GM12891 (cell line): ENCODE measurements at regions not wholly inside any gene's neighbourhood (a gene's known extent, or its start where the extent isn't known, plus 50 kb on each side); places are given as distances from the start of the nearest gene placed in this dataset.

Experiments
- POLR2AphosphoS5 ChIP-seq: IDR thresholded peaks from 2 replicates; pipeline ENCODE4 v1.6.1; 2011; ENCODE audit warnings: low read depth, low read length, control low read depth
- TAF1 ChIP-seq: IDR thresholded peaks from 2 replicates; pipeline ENCODE4 v1.6.1; 2011; ENCODE audit warnings: low read depth, low read length, control low read depth

DNA sequence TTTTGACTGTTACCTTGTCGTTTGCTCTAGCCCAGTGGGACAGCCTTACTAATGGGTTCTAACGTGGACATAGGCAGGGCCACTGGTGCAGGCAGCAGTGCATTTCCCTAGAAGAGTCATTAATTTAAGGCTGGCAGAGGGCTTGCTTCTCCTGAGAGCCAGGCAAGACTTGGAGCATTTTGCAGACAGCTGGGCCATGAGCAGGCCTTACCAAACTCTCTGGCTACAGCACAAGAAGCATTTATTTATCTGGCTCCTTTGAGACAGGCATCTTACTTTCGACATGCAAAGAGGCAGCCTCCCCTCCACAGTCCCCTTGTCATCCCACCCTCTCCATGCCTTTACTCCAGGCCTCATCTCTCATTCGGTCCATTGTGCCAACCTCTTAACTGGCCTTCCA is 139.9 kb downstream of the CSNK2A3 start:
- TF ChIP-seq POLR2AphosphoS5 (no peak), TAF1 (no peak)
